Upper lobe of left lung (tissue), 4 donors: ENCODE measurements at regions not wholly inside any gene's neighbourhood (a gene's known extent, or its start where the extent isn't known, plus 50 kb on each side); places are given as distances from the start of the nearest gene placed in this dataset.

Experiments
- CTCF ChIP-seq, 6 experiments: fragments of 450-650 bp in 4 of 6; fragments of 200-600 bp in 2 of 6; sonication (generic) in 2 of 6; IDR thresholded peaks; one replicate each; pipeline ENCODE4 v1.5.1; 2016 to 2019; ENCODE audit warnings: antibody characterized with exemption in 6 of 6
- EP300 ChIP-seq, 4 donors: sonication (generic); formaldehyde crosslinking; IDR thresholded peaks; one replicate each; pipeline ENCODE4 v1.5.1; 2017; ENCODE audit warnings: antibody characterized with exemption in 4 of 4, control low read depth in 2 of 4
- POLR2A ChIP-seq, 4 donors: fragments of 450-650 bp; IDR thresholded peaks; one replicate each; pipeline ENCODE4 v1.5.1; 2016 to 2017; ENCODE audit warnings: antibody characterized with exemption in 4 of 4, mild to moderate bottlenecking in 2 of 4
- POLR2AphosphoS5 ChIP-seq, 2 donors: sonication (generic); formaldehyde crosslinking; IDR thresholded peaks; one replicate each; pipeline ENCODE4 v1.5.1; 2017; ENCODE audit warnings: antibody characterized with exemption in 2 of 2

GRCh38 chr10:56905051-56905450, 544.0 kb upstream of the ZWINT start:
- TF ChIP-seq CTCF (IDR thresholded peaks at IDR 0.05) (no peak), POLR2A (IDR thresholded peaks at IDR 0.05) (no peak), EP300 (IDR thresholded peaks at IDR 0.05) (no peak), POLR2AphosphoS5 (IDR thresholded peaks at IDR 0.05) (no peak)
